Adrenal gland (tissue), 9 donors: ENCODE measurements at regions not wholly inside any gene's neighbourhood (a gene's known extent, or its start where the extent isn't known, plus 50 kb on each side); places are given as distances from the start of the nearest gene placed in this dataset.

Experiments
- DNase-seq, 7 donors: peaks; one replicate each; pipeline ENCODE4 v3.0.0-alpha.2; 2019 to 2020
- H3K27ac ChIP-seq, 5 donors: fragments of 200-600 bp; sonication (generic) in 4 of 5; 1 replicate in 3 of 5; 2 replicates in 2 of 5; pipeline versions ENCODE4 v1.5.1 to v1.8.0; 2016 to 2020; ENCODE audit warnings: mild to moderate bottlenecking in 1 of 5
- H3K27me3 ChIP-seq: fragments of 200-600 bp; 2 replicates; pipeline ENCODE4 v1.8.0; 2021
- H3K36me3 ChIP-seq, 2 donors: fragments of 200-600 bp; replicated peaks in 1 of 2; 1 replicate in 1 of 2; 2 replicates in 1 of 2; pipeline versions ENCODE4 v1.5.1 to v1.8.0; 2018 to 2022
- H3K4me1 ChIP-seq, 2 donors: fragments of 200-600 bp; replicated peaks in 1 of 2; 1 replicate in 1 of 2; 2 replicates in 1 of 2; pipeline versions ENCODE4 v1.5.1 to v1.8.0; 2018 to 2021
- H3K4me3 ChIP-seq, 4 donors: fragments of 200-600 bp; sonication (generic) in 3 of 4; one replicate each; pipeline ENCODE4 v1.5.1; 2016 to 2018
- H3K9me3 ChIP-seq, 3 donors: fragments of 200-600 bp; sonication (generic) in 1 of 3; replicated peaks in 1 of 3; 1 replicate in 2 of 3; 2 replicates in 1 of 3; pipeline versions ENCODE4 v1.5.1 to v1.8.0; 2016 to 2021
- CTCF ChIP-seq, 6 experiments: fragments of 450-650 bp in 4 of 6; fragments of 200-600 bp in 2 of 6; sonication (generic) in 1 of 6; IDR thresholded peaks; 1 replicate in 5 of 6; 2 replicates in 1 of 6; pipeline versions ENCODE4 v1.5.1 to v1.8.0; 2016 to 2021; ENCODE audit warnings: antibody characterized with exemption in 6 of 6, mild to moderate bottlenecking in 2 of 6, moderate library complexity in 1 of 6
- POLR2A ChIP-seq, 2 donors: fragments of 450-650 bp; IDR thresholded peaks; one replicate each; pipeline ENCODE4 v1.6.1; 2017; ENCODE audit warnings: antibody characterized with exemption in 2 of 2, mild to moderate bottlenecking in 2 of 2, moderate library complexity in 1 of 2
- WGBS, 4 donors: extraction: QIAGEN DNeasy Blood & Tissue Kit in 2 of 4; methylation state at CpG; one replicate each; pipeline versions ENCODE4 v1.1.5 to v1.1.7; 2013 to 2017; 5-methylcytosine and 5-hydroxymethylcytosine counted together
- intact Hi-C, 2 donors: fragments of 100-400 bp; cut with DNase I; formaldehyde crosslinking; loops; one replicate each; pipeline versions ENCODE4 v1.14.1 to v1.15.0; 2022 to 2023
- donor health status: healthy with polysubstance abuse.
- donor health status: Bipolar disorder and iron deficiency.
- donor health status: DM: yes; HTN: yes; CAD: no.
- donor health status: DM: no; HTN: no; CAD: no.
- donor health status: DM: no; HTN: no; CAD: no.

- Histone ChIP-seq H3K4me3 (no peak overlapping the region), H3K27ac (no peak overlapping the region), H3K36me3 (no peaks in the 10 kb centered on the region), H3K27me3 (peaks cover 11% of the 10 kb centered on the region), H3K9me3 (no peaks in the 10 kb centered on the region), H3K4me1 (no peaks in the 10 kb centered on the region)
- 67 to 74% (median 70%) methylated on average over 2 of the region's 2 CpGs for WGBS, 4 donors
- intact Hi-C loops, result no loop called here
- no peak for DNase-seq
- TF ChIP-seq CTCF (IDR thresholded peaks at IDR 0.05) (no peak), POLR2A (IDR thresholded peaks at IDR 0.05) (no peak)
These were observed 136.5 kb downstream of the RTL3 start for GRCh38 chrX:78522601-78523000.

- Histone ChIP-seq H3K4me3 (no peak overlapping the region), H3K27ac (no peak overlapping the region), H3K9me3 (no peaks in the 10 kb centered on the region), H3K4me1 (no peaks in the 10 kb centered on the region), H3K36me3 (no peaks in the 10 kb centered on the region), H3K27me3 (peaks cover 11% of the 10 kb centered on the region)
- TF ChIP-seq CTCF (IDR thresholded peaks at IDR 0.05) (no peak), POLR2A (IDR thresholded peaks at IDR 0.05) (no peak)
- intact Hi-C loops, result no loop called here
- DNase-seq, result no peak
- WGBS, 4 donors, result 62 to 79% (median 68%) methylated on average over 4 of the region's 4 CpGs
These were observed 142.0 kb downstream of the RTL3 start for GRCh38 chrX:78517124-78517523.

- intact Hi-C loops, result no loop called here
- no peak overlapping the region for H3K27ac ChIP-seq
- no peaks in the 10 kb centered on the region for H3K4me1 ChIP-seq
- DNase-seq, result no peak
- peaks cover 4% of the 10 kb centered on the region for H3K27me3 ChIP-seq
- H3K9me3 ChIP-seq, result no peaks in the 10 kb centered on the region
- no peaks in the 10 kb centered on the region for H3K36me3 ChIP-seq
- no peak overlapping the region for H3K4me3 ChIP-seq
- TF ChIP-seq CTCF (IDR thresholded peaks at IDR 0.05), result no peak
- no peak for TF ChIP-seq POLR2A (IDR thresholded peaks at IDR 0.05)
These were observed 144.3 kb downstream of the RTL3 start for GRCh38 chrX:78514852-78515251.

GRCh38 chrX:78513971-78514738 lies 145.0 kb downstream of the RTL3 start:
- DNase-seq, result no peak
- intact Hi-C loops, result no loop called here
- 39 to 53% (median 40%) methylated on average over 5 of the region's 5 CpGs for WGBS, 4 donors
- Histone ChIP-seq H3K4me3 (no peak overlapping the region), H3K36me3 (no peaks in the 10 kb centered on the region), H3K27me3 (peaks cover 4% of the 10 kb centered on the region), H3K4me1 (no peaks in the 10 kb centered on the region), H3K27ac (no peak overlapping the region), H3K9me3 (no peaks in the 10 kb centered on the region)
- TF ChIP-seq CTCF (IDR thresholded peaks at IDR 0.05) (no peak), POLR2A (IDR thresholded peaks at IDR 0.05) (no peak)
